HuH-7.5 (cell line): ENCODE measurements at regions not wholly inside any gene's neighbourhood (a gene's known extent, or its start where the extent isn't known, plus 50 kb on each side); places are given as distances from the start of the nearest gene placed in this dataset.
A peak's percentile ranks its signal among the peaks of the same experiment; 100 is the strongest.
"Not testable (repeated sequence)": the region's sequence is repeated elsewhere in the genome, so short reads cannot be mapped to it uniquely, and the experiment has no call there.

Experiments
- DNase-seq: peaks from one replicate; pipeline ENCODE4 v3.0.0; 2011; ENCODE audit warnings: low spot score

GRCh38 chr12:115898670-115899069 is 378.8 kb downstream of the MED13L start:
- no peak for DNase-seq

- no peak for DNase-seq
These were observed 379.8 kb downstream of the MED13L start for GRCh38 chr12:115897729-115898128.

- DNase-seq = no peak
These were observed 382.2 kb downstream of the MED13L start for GRCh38 chr12:115895247-115895646.

- no peak for DNase-seq
These were observed 385.8 kb downstream of the MED13L start for GRCh38 chr12:115891556-115892164.

- no peak for DNase-seq
These were observed 390.8 kb downstream of the MED13L start for GRCh38 chr12:115886666-115887065.

GRCh38 chr12:115885040-115885690 is 392.3 kb downstream of the MED13L start:
- no peak for DNase-seq

- no peak for DNase-seq
These were observed 394.6 kb downstream of the MED13L start for GRCh38 chr12:115882936-115883335.

- DNase-seq = no peak
These were observed 397.3 kb downstream of the MED13L start for GRCh38 chr12:115880238-115880637.

GRCh38 chr12:115879354-115879753 is 398.1 kb downstream of the MED13L start:
- DNase-seq = no peak

- DNase-seq = no peak
These were observed 403.9 kb downstream of the MED13L start for GRCh38 chr12:115873451-115874082.

- DNase-seq = no peak
These were observed 404.6 kb downstream of the MED13L start for GRCh38 chr12:115872919-115873357.

GRCh38 chr12:115872212-115872611 is 405.3 kb downstream of the MED13L start:
- DNase-seq = no peak

GRCh38 chr12:115871714-115872113 is 405.8 kb downstream of the MED13L start:
- peak; percentile 21 for DNase-seq

GRCh38 chr12:115870510-115870909 is 407.0 kb downstream of the MED13L start:
- no peak for DNase-seq

GRCh38 chr12:115870021-115870420 is 407.5 kb downstream of the MED13L start:
- DNase-seq = no peak

- DNase-seq = no peak
These were observed 407.9 kb downstream of the MED13L start for GRCh38 chr12:115869604-115870003.

GRCh38 chr12:115868624-115869023 is 408.9 kb downstream of the MED13L start:
- no peak for DNase-seq

GRCh38 chr12:115867854-115868253 is 409.6 kb downstream of the MED13L start:
- DNase-seq = no peak

GRCh38 chr12:115866909-115867525 is 410.5 kb downstream of the MED13L start:
- DNase-seq = no peak

GRCh38 chr12:115866281-115866680 is 411.2 kb downstream of the MED13L start:
- not testable (repeated sequence) for DNase-seq

GRCh38 chr12:115864396-115864795 is 413.1 kb downstream of the MED13L start:
- no peak for DNase-seq

- no peak for DNase-seq
These were observed 416.9 kb downstream of the MED13L start for GRCh38 chr12:115860619-115861018.

GRCh38 chr12:115859231-115859630 is 418.3 kb downstream of the MED13L start:
- no peak for DNase-seq
